Right atrium auricular region (tissue), 2 donors: ENCODE measurements at regions not wholly inside any gene's neighbourhood (a gene's known extent, or its start where the extent isn't known, plus 50 kb on each side); places are given as distances from the start of the nearest gene placed in this dataset.

Experiments
- DNase-seq: peaks from one replicate; pipeline ENCODE4 v3.0.0-alpha.2; 2019; ENCODE audit warnings: low spot score
- H3K27ac ChIP-seq, 2 donors: fragments of 200-600 bp; sonication (generic); 1 replicate in 1 of 2; 2 replicates in 1 of 2; pipeline ENCODE4 v1.5.1; 2016 to 2019
- H3K27me3 ChIP-seq, 2 donors: fragments of 200-600 bp; sonication (generic); one replicate each; pipeline versions ENCODE4 v1.5.1 to v1.6.0; 2017 to 2019
- H3K36me3 ChIP-seq: fragments of 200-600 bp; sonication (generic); one replicate; pipeline ENCODE4 v1.5.1; 2016
- H3K4me1 ChIP-seq, 2 donors: fragments of 200-600 bp; sonication (generic); one replicate each; pipeline versions ENCODE4 v1.5.1 to v1.6.0; 2017 to 2019
- H3K4me3 ChIP-seq, 2 donors: fragments of 200-600 bp; sonication (generic); 1 replicate in 1 of 2; 2 replicates in 1 of 2; pipeline ENCODE4 v1.5.1; 2017 to 2019; ENCODE audit warnings: mild to moderate bottlenecking in 1 of 2, moderate library complexity in 1 of 2
- H3K9me3 ChIP-seq, 2 donors: fragments of 200-600 bp; sonication (generic); one replicate each; pipeline ENCODE4 v1.5.1; 2019
- CTCF ChIP-seq, 2 donors: fragments of 200-600 bp; sonication (generic); IDR thresholded peaks; one replicate each; pipeline ENCODE4 v1.5.1; 2019; ENCODE audit warnings: antibody characterized with exemption in 2 of 2

- H3K4me3 ChIP-seq = no peak overlapping the region
- no peaks in the 10 kb centered on the region for H3K4me1 ChIP-seq
- H3K27me3 ChIP-seq = no peaks in the 10 kb centered on the region
- no peaks in the 10 kb centered on the region for H3K36me3 ChIP-seq
- H3K27ac ChIP-seq = no peak overlapping the region
- no peak for DNase-seq
- TF ChIP-seq CTCF (IDR thresholded peaks at IDR 0.05) = peak in 1 of 2 donors; percentile 39
- H3K9me3 ChIP-seq = no peaks in the 10 kb centered on the region
Observed at GRCh38 chr7:63008366-63008765, 990.3 kb upstream of the ZNF722 start.

GRCh38 chr7:63009771-63010170, 988.9 kb upstream of the ZNF722 start:
- TF ChIP-seq CTCF (IDR thresholded peaks at IDR 0.05) = no peak
- Histone ChIP-seq H3K36me3 (no peaks in the 10 kb centered on the region), H3K9me3 (no peaks in the 10 kb centered on the region), H3K4me3 (no peak overlapping the region), H3K27me3 (no peaks in the 10 kb centered on the region), H3K27ac (no peak overlapping the region), H3K4me1 (no peaks in the 10 kb centered on the region)
- no peak for DNase-seq

- no peak for TF ChIP-seq CTCF (IDR thresholded peaks at IDR 0.05)
- Histone ChIP-seq H3K9me3 (no peaks in the 10 kb centered on the region), H3K27ac (no peak overlapping the region), H3K4me1 (no peaks in the 10 kb centered on the region), H3K36me3 (no peaks in the 10 kb centered on the region), H3K27me3 (no peaks in the 10 kb centered on the region), H3K4me3 (no peak overlapping the region)
- no peak for DNase-seq
Observed at GRCh38 chr7:63012633-63013183, 985.9 kb upstream of the ZNF722 start.

GRCh38 chr7:63014792-63015191, 983.9 kb upstream of the ZNF722 start:
- DNase-seq = no peak
- Histone ChIP-seq H3K4me3 (no peak overlapping the region), H3K27ac (no peak overlapping the region), H3K27me3 (no peaks in the 10 kb centered on the region), H3K4me1 (no peaks in the 10 kb centered on the region), H3K36me3 (no peaks in the 10 kb centered on the region), H3K9me3 (no peaks in the 10 kb centered on the region)
- TF ChIP-seq CTCF (IDR thresholded peaks at IDR 0.05) = no peak

GRCh38 chr7:63023182-63023787, 975.4 kb upstream of the ZNF722 start:
- Histone ChIP-seq H3K4me1 (no peaks in the 10 kb centered on the region), H3K4me3 (no peak overlapping the region), H3K27me3 (no peaks in the 10 kb centered on the region), H3K36me3 (no peaks in the 10 kb centered on the region), H3K27ac (no peak overlapping the region), H3K9me3 (no peaks in the 10 kb centered on the region)
- no peak for DNase-seq
- TF ChIP-seq CTCF (IDR thresholded peaks at IDR 0.05) = no peak

- Histone ChIP-seq H3K27me3 (no peaks in the 10 kb centered on the region), H3K27ac (no peak overlapping the region), H3K4me3 (no peak overlapping the region), H3K9me3 (no peaks in the 10 kb centered on the region), H3K4me1 (no peaks in the 10 kb centered on the region), H3K36me3 (no peaks in the 10 kb centered on the region)
- no peak for TF ChIP-seq CTCF (IDR thresholded peaks at IDR 0.05)
- no peak for DNase-seq
Observed at GRCh38 chr7:63024446-63024845, 974.2 kb upstream of the ZNF722 start.
